NCI-H345 (cell line): ENCODE measurements at regions not wholly inside any gene's neighbourhood (a gene's known extent, or its start where the extent isn't known, plus 50 kb on each side); places are given as distances from the start of the nearest gene placed in this dataset.

ENCODE experiments used
- DNase-seq: peaks from one replicate; lab custom pipeline; 2025; lab: John Stamatoyannopoulos, UW

GRCh38 chr4:111652986-111653385 is 492.3 kb upstream of the FAM241A start:
- no peak for DNase-seq

- no peak for DNase-seq
Measured at GRCh38 chr4:111662496-111662895, 482.8 kb upstream of the FAM241A start.

GRCh38 chr4:111664308-111664945 is 480.8 kb upstream of the FAM241A start:
- no peak for DNase-seq

- no peak for DNase-seq
Measured at GRCh38 chr4:111666826-111667360, 478.4 kb upstream of the FAM241A start.

GRCh38 chr4:111671756-111672155 is 473.5 kb upstream of the FAM241A start:
- DNase-seq = no peak

GRCh38 chr4:111675746-111676145 is 469.5 kb upstream of the FAM241A start:
- no peak for DNase-seq

- DNase-seq = no peak
Measured at GRCh38 chr4:111676533-111676932, 468.7 kb upstream of the FAM241A start.

GRCh38 chr4:111678479-111678878 is 466.8 kb upstream of the FAM241A start:
- no peak for DNase-seq

GRCh38 chr4:111678908-111679307 is 466.3 kb upstream of the FAM241A start:
- no peak for DNase-seq

GRCh38 chr4:111681270-111681669 is 464.0 kb upstream of the FAM241A start:
- DNase-seq = no peak

GRCh38 chr4:111681751-111682150 is 463.5 kb upstream of the FAM241A start:
- no peak for DNase-seq

- no peak for DNase-seq
Measured at GRCh38 chr4:111685205-111685604, 460.0 kb upstream of the FAM241A start.

GRCh38 chr4:111689214-111689613 is 456.0 kb upstream of the FAM241A start:
- no peak for DNase-seq

GRCh38 chr4:111689731-111690130 is 455.5 kb upstream of the FAM241A start:
- no peak for DNase-seq

- no peak for DNase-seq
Measured at GRCh38 chr4:111693758-111694157, 451.5 kb upstream of the FAM241A start.

- no peak for DNase-seq
Measured at GRCh38 chr4:111695677-111696076, 449.6 kb upstream of the FAM241A start.

GRCh38 chr4:111696505-111696904 is 448.7 kb upstream of the FAM241A start:
- DNase-seq = no peak

- DNase-seq = no peak
Measured at GRCh38 chr4:111697176-111697942, 447.9 kb upstream of the FAM241A start.

- DNase-seq = no peak
Measured at GRCh38 chr4:111698361-111698760, 446.9 kb upstream of the FAM241A start.

- no peak for DNase-seq
Measured at GRCh38 chr4:111699165-111699564, 446.1 kb upstream of the FAM241A start.

GRCh38 chr4:111701102-111701501 is 444.2 kb upstream of the FAM241A start:
- no peak for DNase-seq

- DNase-seq = no peak
Measured at GRCh38 chr4:111707491-111707890, 437.8 kb upstream of the FAM241A start.

GRCh38 chr4:111712093-111712677 is 433.1 kb upstream of the FAM241A start:
- no peak for DNase-seq
